ENCODE measurements at regions not wholly inside any gene's neighbourhood (a gene's known extent, or its start where the extent isn't known, plus 50 kb on each side); places are given as distances from the start of the nearest gene placed in this dataset.

DNA sequence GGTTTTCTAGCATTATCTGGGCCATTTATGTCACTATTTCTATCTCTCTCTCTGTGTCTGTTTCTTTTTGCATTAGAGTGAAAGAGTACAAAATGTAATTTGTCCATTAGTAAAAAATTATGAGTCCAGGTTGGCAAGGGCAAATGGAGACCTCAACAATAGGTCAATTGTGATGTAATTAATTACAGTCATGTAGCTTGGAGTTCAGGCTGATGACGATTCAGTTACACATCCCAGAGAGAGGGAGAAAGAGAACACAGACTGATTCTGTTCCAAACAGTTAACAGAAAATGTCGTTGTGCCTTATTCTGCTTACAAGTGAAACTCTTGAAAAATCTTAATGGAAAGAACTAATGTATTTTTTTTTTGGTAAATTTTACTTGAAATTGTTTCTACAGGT lies 83.3 kb downstream of the ATXN7L3B start:
- H3K27me3 Mint-ChIP-seq (ENCODE audit: unreplicated experiment) = peaks cover 18% of the 10 kb centered on the region
- TF ChIP-seq, protein P1, sequence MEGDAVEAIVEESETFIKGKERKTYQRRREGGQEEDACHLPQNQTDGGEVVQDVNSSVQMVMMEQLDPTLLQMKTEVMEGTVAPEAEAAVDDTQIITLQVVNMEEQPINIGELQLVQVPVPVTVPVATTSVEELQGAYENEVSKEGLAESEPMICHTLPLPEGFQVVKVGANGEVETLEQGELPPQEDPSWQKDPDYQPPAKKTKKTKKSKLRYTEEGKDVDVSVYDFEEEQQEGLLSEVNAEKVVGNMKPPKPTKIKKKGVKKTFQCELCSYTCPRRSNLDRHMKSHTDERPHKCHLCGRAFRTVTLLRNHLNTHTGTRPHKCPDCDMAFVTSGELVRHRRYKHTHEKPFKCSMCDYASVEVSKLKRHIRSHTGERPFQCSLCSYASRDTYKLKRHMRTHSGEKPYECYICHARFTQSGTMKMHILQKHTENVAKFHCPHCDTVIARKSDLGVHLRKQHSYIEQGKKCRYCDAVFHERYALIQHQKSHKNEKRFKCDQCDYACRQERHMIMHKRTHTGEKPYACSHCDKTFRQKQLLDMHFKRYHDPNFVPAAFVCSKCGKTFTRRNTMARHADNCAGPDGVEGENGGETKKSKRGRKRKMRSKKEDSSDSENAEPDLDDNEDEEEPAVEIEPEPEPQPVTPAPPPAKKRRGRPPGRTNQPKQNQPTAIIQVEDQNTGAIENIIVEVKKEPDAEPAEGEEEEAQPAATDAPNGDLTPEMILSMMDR (IDR thresholded peaks at IDR 0.05) = no peak
- H3K36me3 Mint-ChIP-seq (ENCODE audit: unreplicated experiment) = no peaks in the 10 kb centered on the region
- H3K4me1 Mint-ChIP-seq (ENCODE audit: unreplicated experiment) = no peaks in the 10 kb centered on the region
- H3K9me3 Mint-ChIP-seq (ENCODE audit: unreplicated experiment) = no peaks in the 10 kb centered on the region
- no peak for DNase-seq (ENCODE audit: extremely low spot score, unreplicated experiment)
- H3K4me3 Mint-ChIP-seq (ENCODE audit: unreplicated experiment) = no peak overlapping the region
- no peak overlapping the region for H3K27ac Mint-ChIP-seq (ENCODE audit: unreplicated experiment)

DNA sequence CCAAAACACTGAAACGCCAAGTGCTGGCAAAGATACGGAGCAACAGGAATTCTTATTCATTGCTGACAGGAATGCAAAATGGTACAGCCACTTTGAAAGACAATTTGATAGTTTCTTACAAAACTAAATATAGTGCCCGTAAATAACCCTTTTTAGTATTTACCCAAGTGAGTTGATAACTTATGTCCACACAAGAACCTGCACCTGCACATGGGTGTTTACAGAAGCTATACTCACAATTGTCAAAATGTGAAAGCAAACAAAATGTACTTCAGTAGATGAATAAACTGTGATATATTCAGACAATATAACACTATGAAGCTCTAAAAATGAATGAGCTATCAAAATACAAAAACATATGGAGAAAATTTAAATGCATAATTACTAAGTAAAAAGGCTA lies 86.6 kb downstream of the ATXN7L3B start:
- Mint-ChIP-seq H3K36me3 (ENCODE audit: unreplicated experiment) (no peaks in the 10 kb centered on the region), H3K27ac (ENCODE audit: unreplicated experiment) (no peak overlapping the region), H3K4me1 (ENCODE audit: unreplicated experiment) (no peaks in the 10 kb centered on the region), H3K4me3 (ENCODE audit: unreplicated experiment) (no peak overlapping the region), H3K27me3 (ENCODE audit: unreplicated experiment) (peaks cover 12% of the 10 kb centered on the region), H3K9me3 (ENCODE audit: unreplicated experiment) (no peaks in the 10 kb centered on the region)
- TF ChIP-seq, protein P1 (IDR thresholded peaks at IDR 0.05) = no peak
- DNase-seq (ENCODE audit: extremely low spot score, unreplicated experiment) = no peak

DNA sequence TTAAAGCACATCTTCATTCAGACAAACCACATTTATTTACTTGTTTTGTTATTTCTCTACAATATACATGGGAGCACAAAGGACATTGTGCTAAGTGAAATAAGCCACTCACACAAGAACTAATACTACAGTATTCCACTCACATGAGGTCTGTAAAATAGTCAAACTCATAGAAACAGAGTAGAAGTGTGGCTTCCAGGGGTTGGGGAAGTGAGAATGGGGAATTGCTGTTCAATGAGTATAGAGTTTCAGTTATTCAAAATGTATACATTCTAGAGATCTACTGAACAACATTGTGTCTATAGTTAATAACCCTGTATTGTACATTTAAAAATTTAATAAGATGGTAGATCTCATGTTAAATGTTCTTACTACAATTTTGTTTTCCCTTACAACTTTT lies 88.8 kb downstream of the ATXN7L3B start:
- H3K27me3 Mint-ChIP-seq (ENCODE audit: unreplicated experiment) = peaks cover 6% of the 10 kb centered on the region
- no peak for DNase-seq (ENCODE audit: extremely low spot score, unreplicated experiment)
- peaks cover 9% of the 10 kb centered on the region for H3K9me3 Mint-ChIP-seq (ENCODE audit: unreplicated experiment)
- no peaks in the 10 kb centered on the region for H3K4me1 Mint-ChIP-seq (ENCODE audit: unreplicated experiment)
- no peak overlapping the region for H3K27ac Mint-ChIP-seq (ENCODE audit: unreplicated experiment)
- TF ChIP-seq, protein P1 (IDR thresholded peaks at IDR 0.05) = no peak
- H3K4me3 Mint-ChIP-seq (ENCODE audit: unreplicated experiment) = no peak overlapping the region
- H3K36me3 Mint-ChIP-seq (ENCODE audit: unreplicated experiment) = no peaks in the 10 kb centered on the region

DNA sequence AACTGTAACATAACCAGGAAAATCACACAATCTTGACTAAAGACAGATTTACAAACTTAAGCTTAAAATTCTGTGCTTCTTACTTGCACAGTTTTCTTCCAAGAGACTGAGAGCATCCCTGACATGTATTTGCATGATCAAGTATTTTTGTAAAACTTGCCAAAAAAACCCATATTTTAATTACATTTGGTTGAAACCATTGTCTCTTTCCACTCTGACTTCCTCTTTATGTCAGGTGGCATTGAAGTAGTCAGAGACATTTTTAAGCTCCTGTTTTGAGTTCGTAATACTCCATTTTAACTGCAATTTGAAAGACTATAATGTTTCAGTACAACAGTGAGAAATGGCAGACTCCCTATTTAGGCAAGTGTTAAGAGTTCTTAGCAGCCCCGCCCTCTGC lies 103.6 kb downstream of the ATXN7L3B start:
- Mint-ChIP-seq H3K4me1 (ENCODE audit: unreplicated experiment) (no peaks in the 10 kb centered on the region), H3K9me3 (ENCODE audit: unreplicated experiment) (no peaks in the 10 kb centered on the region), H3K36me3 (ENCODE audit: unreplicated experiment) (no peaks in the 10 kb centered on the region), H3K4me3 (ENCODE audit: unreplicated experiment) (no peak overlapping the region), H3K27me3 (ENCODE audit: unreplicated experiment) (peaks cover 14% of the 10 kb centered on the region), H3K27ac (ENCODE audit: unreplicated experiment) (no peak overlapping the region)
- TF ChIP-seq, protein P1 (IDR thresholded peaks at IDR 0.05) = no peak
- DNase-seq (ENCODE audit: extremely low spot score, unreplicated experiment) = no peak

DNA sequence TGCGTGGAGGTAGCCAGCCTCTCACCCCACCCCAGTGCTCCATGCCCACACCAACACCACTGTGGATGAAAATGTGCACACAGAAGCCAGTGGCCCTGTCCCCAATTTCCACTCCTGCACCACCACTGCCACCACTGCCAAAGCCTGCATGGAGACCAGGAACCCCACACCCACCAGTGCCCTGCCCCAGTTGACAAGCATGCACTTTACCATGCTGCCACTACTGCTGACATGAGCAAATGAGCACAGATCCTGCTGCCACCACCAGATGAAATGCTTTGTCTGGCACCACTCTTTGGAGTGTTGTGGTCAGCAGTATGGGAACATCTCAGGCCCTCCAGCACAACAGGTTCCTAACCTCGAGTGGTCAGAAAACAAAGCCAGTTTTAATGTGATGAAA lies 104.1 kb downstream of the ATXN7L3B start:
- no peak for DNase-seq (ENCODE audit: extremely low spot score, unreplicated experiment)
- Mint-ChIP-seq H3K4me3 (ENCODE audit: unreplicated experiment) (no peak overlapping the region), H3K9me3 (ENCODE audit: unreplicated experiment) (no peaks in the 10 kb centered on the region)

More for the DNA sequence above, 104.1 kb downstream of the ATXN7L3B start:
- TF ChIP-seq, protein P1 (IDR thresholded peaks at IDR 0.05) = no peak
- H3K36me3 Mint-ChIP-seq (ENCODE audit: unreplicated experiment) = no peaks in the 10 kb centered on the region
- no peak overlapping the region for H3K27ac Mint-ChIP-seq (ENCODE audit: unreplicated experiment)
- H3K27me3 Mint-ChIP-seq (ENCODE audit: unreplicated experiment) = peaks cover 14% of the 10 kb centered on the region
- H3K4me1 Mint-ChIP-seq (ENCODE audit: unreplicated experiment) = no peaks in the 10 kb centered on the region
